HEK293 (cell line): ENCODE measurements at regions not wholly inside any gene's neighbourhood (a gene's known extent, or its start where the extent isn't known, plus 50 kb on each side); places are given as distances from the start of the nearest gene placed in this dataset.

Experiments
- CTCF ChIA-PET: fragments of 350-600 bp; formaldehyde crosslinking; extraction: SDS; loops from one replicate; lab custom pipeline; 2021; ENCODE audit warnings: antibody characterized with exemption; lab: Yijun Ruan, JAX
- POLR2A ChIA-PET: fragments of 300-600 bp; formaldehyde crosslinking; extraction: SDS; loops from one replicate; lab custom pipeline; 2020; ENCODE audit warnings: antibody characterized with exemption, inconsistent platforms; lab: Yijun Ruan, JAX
- H3K27ac ChIP-seq: fragments of 200-500 bp; sonication (Bioruptor generic); 2 replicates; pipeline ENCODE4 v1.5.1; 2014; ENCODE audit warnings: low read depth, low read length, control low read depth, inconsistent platforms; ENCODE audit errors: extremely low read depth
- H3K36me3 ChIP-seq, 2 experiments: fragments of 200-500 bp in 1 of 2; sonication (Bioruptor generic) in 1 of 2; 1 replicate in 1 of 2; 2 replicates in 1 of 2; pipeline ENCODE4 v1.5.1; 2014 to 2017; ENCODE audit warnings: inconsistent platforms in 2 of 2, low read length in 2 of 2; ENCODE audit not compliant: control insufficient read depth in 2 of 2, insufficient read depth in 1 of 2
- H3K4me1 ChIP-seq: fragments of 200-500 bp; sonication (Bioruptor generic); 2 replicates; pipeline ENCODE4 v1.5.1; 2014; ENCODE audit warnings: mild to moderate bottlenecking, low read length, inconsistent platforms; ENCODE audit not compliant: control insufficient read depth, insufficient read depth
- H3K4me3 ChIP-seq: 2 replicates; pipeline ENCODE4 v1.5.1; 2011; ENCODE audit warnings: low read depth, mild to moderate bottlenecking, control low read depth, low read length, moderate library complexity
- H3K9me3 ChIP-seq: fragments of 200-500 bp; sonication (Bioruptor generic); 2 replicates; pipeline ENCODE4 v1.5.1; 2014; ENCODE audit warnings: low read depth, low read length, inconsistent platforms; ENCODE audit not compliant: control insufficient read depth, insufficient read depth
- BCL11A ChIP-seq: fragments of 450-650 bp; formaldehyde crosslinking; IDR thresholded peaks from 2 replicates; pipeline ENCODE4 v1.5.1; 2016; ENCODE audit warnings: low read depth, missing biosample characterization, missing genetic modification characterization
- HOXC10 ChIP-seq: sonication (generic); formaldehyde crosslinking; IDR thresholded peaks from 2 replicates; pipeline ENCODE4 v1.8.1; 2023; ENCODE audit warnings: mild to moderate bottlenecking, missing genetic modification reagents
- KLF1 ChIP-seq: fragments of 450-650 bp; formaldehyde crosslinking; IDR thresholded peaks from 2 replicates; pipeline ENCODE4 v1.5.1; 2016; ENCODE audit warnings: missing biosample characterization, missing genetic modification characterization
- OSR2 ChIP-seq: fragments of 450-650 bp; formaldehyde crosslinking; IDR thresholded peaks from 2 replicates; pipeline ENCODE4 v1.5.1; 2016; ENCODE audit warnings: missing biosample characterization, missing genetic modification characterization
- TRIM28 ChIP-seq: IDR thresholded peaks from 2 replicates; pipeline ENCODE4 v1.6.1; 2011; ENCODE audit warnings: low read length, control low read depth, borderline replicate concordance
- TSHZ1 ChIP-seq: fragments of 450-650 bp; formaldehyde crosslinking; IDR thresholded peaks from 2 replicates; pipeline ENCODE4 v1.5.1; 2016; ENCODE audit warnings: missing biosample characterization, missing genetic modification characterization, borderline replicate concordance
- ZBTB48 ChIP-seq: fragments of 450-650 bp; formaldehyde crosslinking; IDR thresholded peaks from 2 replicates; pipeline ENCODE4 v1.5.1; 2016; ENCODE audit warnings: missing biosample characterization, missing genetic modification characterization
- ZBTB7A ChIP-seq: fragments of 450-650 bp; formaldehyde crosslinking; IDR thresholded peaks from 2 replicates; pipeline ENCODE4 v1.5.1; 2016; ENCODE audit warnings: low read depth, missing biosample characterization, missing genetic modification characterization
- ZNF112 ChIP-seq: fragments of 450-650 bp; formaldehyde crosslinking; IDR thresholded peaks from 2 replicates; pipeline ENCODE4 v1.5.0; 2017; ENCODE audit warnings: missing biosample characterization, missing genetic modification characterization
- ZNF133 ChIP-seq: fragments of 450-650 bp; formaldehyde crosslinking; IDR thresholded peaks from 2 replicates; pipeline ENCODE4 v1.5.1; 2016; ENCODE audit warnings: missing biosample characterization, missing genetic modification characterization
- ZNF2 ChIP-seq: fragments of 450-650 bp; formaldehyde crosslinking; IDR thresholded peaks from 2 replicates; pipeline ENCODE4 v1.5.1; 2016; ENCODE audit warnings: missing biosample characterization, missing genetic modification characterization
- ZNF335 ChIP-seq: fragments of 450-650 bp; formaldehyde crosslinking; conservative IDR thresholded peaks from 2 replicates; pipeline ENCODE4 v1.5.1; 2016; ENCODE audit warnings: missing biosample characterization, missing genetic modification characterization
- ZNF366 ChIP-seq: fragments of 450-650 bp; formaldehyde crosslinking; conservative IDR thresholded peaks from 2 replicates; pipeline ENCODE4 v1.5.1; 2016; ENCODE audit warnings: missing biosample characterization, missing genetic modification characterization
- ZNF391 ChIP-seq: fragments of 450-650 bp; formaldehyde crosslinking; IDR thresholded peaks from 2 replicates; pipeline ENCODE4 v1.5.1; 2016; ENCODE audit warnings: low read depth, missing biosample characterization, missing genetic modification characterization, borderline replicate concordance
- ZNF394 ChIP-seq: fragments of 450-650 bp; formaldehyde crosslinking; IDR thresholded peaks from 2 replicates; pipeline ENCODE4 v1.5.1; 2016; ENCODE audit warnings: missing biosample characterization, missing genetic modification characterization, mild to moderate bottlenecking, moderate library complexity, borderline replicate concordance
- ZNF549 ChIP-seq: fragments of 450-650 bp; IDR thresholded peaks from 2 replicates; pipeline ENCODE4 v1.5.1; 2018; ENCODE audit warnings: missing biosample characterization, missing genetic modification characterization, mild to moderate bottlenecking, inconsistent platforms, moderate library complexity
- ZNF610 ChIP-seq: fragments of 450-650 bp; formaldehyde crosslinking; IDR thresholded peaks from 2 replicates; pipeline ENCODE4 v1.5.1; 2016; ENCODE audit warnings: missing biosample characterization, missing genetic modification characterization, borderline replicate concordance
- ZNF626 ChIP-seq: fragments of 450-650 bp; sonication (Bioruptor Pico); formaldehyde crosslinking; IDR thresholded peaks from 2 replicates; pipeline ENCODE4 v1.5.1; 2018; ENCODE audit warnings: missing biosample characterization, missing genetic modification characterization, inconsistent platforms
- ZNF785 ChIP-seq: fragments of 450-650 bp; formaldehyde crosslinking; IDR thresholded peaks from 2 replicates; pipeline ENCODE4 v1.5.1; 2016; ENCODE audit warnings: missing biosample characterization, missing genetic modification characterization
- ZNF791 ChIP-seq: fragments of 450-650 bp; formaldehyde crosslinking; IDR thresholded peaks from 2 replicates; pipeline ENCODE4 v1.5.1; 2016; ENCODE audit warnings: missing biosample characterization, missing genetic modification characterization
- TF ChIP-seq, protein P1 (sequence below): fragments of 450-650 bp; formaldehyde crosslinking; IDR thresholded peaks from 2 replicates; pipeline ENCODE4 v1.5.1; 2016; ENCODE audit warnings: missing biosample characterization, missing genetic modification characterization
- TF ChIP-seq, protein P2 (sequence below): fragments of 450-650 bp; formaldehyde crosslinking; IDR thresholded peaks from 2 replicates; pipeline ENCODE4 v1.5.1; 2017; ENCODE audit warnings: missing biosample characterization, missing genetic modification characterization
- TF ChIP-seq, protein P3 (sequence below): fragments of 450-650 bp; formaldehyde crosslinking; IDR thresholded peaks from 2 replicates; pipeline ENCODE4 v1.5.1; 2016; ENCODE audit warnings: missing biosample characterization, missing genetic modification characterization, low read depth
- TF ChIP-seq, protein P4 (sequence below): fragments of 450-650 bp; formaldehyde crosslinking; optimal IDR thresholded peaks from 2 replicates; pipeline ENCODE3; 2016; ENCODE audit warnings: missing biosample characterization, mild to moderate bottlenecking, missing genetic modification characterization

- Histone ChIP-seq H3K4me1 (peaks cover 4% of the 10 kb centered on the region), H3K36me3 (no peaks in the 10 kb centered on the region), H3K27ac (no peak overlapping the region), H3K9me3 (no peaks in the 10 kb centered on the region), H3K4me3 (no peak overlapping the region)
- ChIA-PET CTCF (no interaction called here), POLR2A (no interaction called here)
- TF ChIP-seq, protein P1, sequence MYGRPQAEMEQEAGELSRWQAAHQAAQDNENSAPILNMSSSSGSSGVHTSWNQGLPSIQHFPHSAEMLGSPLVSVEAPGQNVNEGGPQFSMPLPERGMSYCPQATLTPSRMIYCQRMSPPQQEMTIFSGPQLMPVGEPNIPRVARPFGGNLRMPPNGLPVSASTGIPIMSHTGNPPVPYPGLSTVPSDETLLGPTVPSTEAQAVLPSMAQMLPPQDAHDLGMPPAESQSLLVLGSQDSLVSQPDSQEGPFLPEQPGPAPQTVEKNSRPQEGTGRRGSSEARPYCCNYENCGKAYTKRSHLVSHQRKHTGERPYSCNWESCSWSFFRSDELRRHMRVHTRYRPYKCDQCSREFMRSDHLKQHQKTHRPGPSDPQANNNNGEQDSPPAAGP (tag by site-specific recombination) = no peak
- TF ChIP-seq TRIM28 = no peak
- TF ChIP-seq, protein P2, sequence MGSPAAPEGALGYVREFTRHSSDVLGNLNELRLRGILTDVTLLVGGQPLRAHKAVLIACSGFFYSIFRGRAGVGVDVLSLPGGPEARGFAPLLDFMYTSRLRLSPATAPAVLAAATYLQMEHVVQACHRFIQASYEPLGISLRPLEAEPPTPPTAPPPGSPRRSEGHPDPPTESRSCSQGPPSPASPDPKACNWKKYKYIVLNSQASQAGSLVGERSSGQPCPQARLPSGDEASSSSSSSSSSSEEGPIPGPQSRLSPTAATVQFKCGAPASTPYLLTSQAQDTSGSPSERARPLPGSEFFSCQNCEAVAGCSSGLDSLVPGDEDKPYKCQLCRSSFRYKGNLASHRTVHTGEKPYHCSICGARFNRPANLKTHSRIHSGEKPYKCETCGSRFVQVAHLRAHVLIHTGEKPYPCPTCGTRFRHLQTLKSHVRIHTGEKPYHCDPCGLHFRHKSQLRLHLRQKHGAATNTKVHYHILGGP (tag by site-specific recombination) = no peak
- no peak for TF ChIP-seq ZNF133
- no peak for TF ChIP-seq OSR2 (tag by site-specific recombination)
- no peak for TF ChIP-seq ZNF549 (tag by site-specific recombination)
Observed at GRCh38 chr1:55589671-55590297, 374.6 kb upstream of the USP24 start.

DNA sequence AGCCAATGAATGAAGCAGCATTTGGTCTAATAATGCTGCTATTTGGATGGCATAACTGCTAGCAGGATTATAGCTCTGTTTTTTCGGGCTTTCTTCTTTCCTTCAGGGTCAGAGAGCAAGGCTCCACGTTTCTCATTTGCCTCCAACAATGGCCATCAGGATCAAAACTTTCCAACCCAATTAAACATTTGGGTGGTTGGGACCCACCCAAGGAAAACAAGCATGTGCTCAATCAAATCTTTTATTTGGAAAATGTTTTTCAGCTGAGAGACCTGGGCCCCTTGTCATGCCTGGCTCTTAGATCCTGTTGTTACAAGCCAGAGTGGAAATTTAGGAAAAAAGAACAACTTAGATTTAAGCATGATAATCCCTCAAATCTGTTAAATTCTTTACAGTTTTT, 373.1 kb upstream of the USP24 start:
- no peak for TF ChIP-seq ZBTB7A
- TF ChIP-seq, protein P3, sequence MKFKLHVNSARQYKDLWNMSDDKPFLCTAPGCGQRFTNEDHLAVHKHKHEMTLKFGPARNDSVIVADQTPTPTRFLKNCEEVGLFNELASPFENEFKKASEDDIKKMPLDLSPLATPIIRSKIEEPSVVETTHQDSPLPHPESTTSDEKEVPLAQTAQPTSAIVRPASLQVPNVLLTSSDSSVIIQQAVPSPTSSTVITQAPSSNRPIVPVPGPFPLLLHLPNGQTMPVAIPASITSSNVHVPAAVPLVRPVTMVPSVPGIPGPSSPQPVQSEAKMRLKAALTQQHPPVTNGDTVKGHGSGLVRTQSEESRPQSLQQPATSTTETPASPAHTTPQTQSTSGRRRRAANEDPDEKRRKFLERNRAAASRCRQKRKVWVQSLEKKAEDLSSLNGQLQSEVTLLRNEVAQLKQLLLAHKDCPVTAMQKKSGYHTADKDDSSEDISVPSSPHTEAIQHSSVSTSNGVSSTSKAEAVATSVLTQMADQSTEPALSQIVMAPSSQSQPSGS (tag by site-specific recombination) = no peak
- no peak for TF ChIP-seq ZNF112 (tag by site-specific recombination)
- no peak for TF ChIP-seq ZNF391 (tag by site-specific recombination)
- no peak for TF ChIP-seq ZBTB48 (tag by site-specific recombination)
- TF ChIP-seq ZNF366 (tag by site-specific recombination) = no peak
- no peak for TF ChIP-seq TSHZ1 (tag by site-specific recombination)
- TF ChIP-seq HOXC10 (CRISPR knock-in tag) = no peak
- CTCF ChIA-PET = no interaction called here
- POLR2A ChIA-PET = no interaction called here

GRCh38 chr1:55586771-55587170, 371.6 kb upstream of the USP24 start:
- POLR2A ChIA-PET = no interaction called here
- H3K36me3 ChIP-seq = no peaks in the 10 kb centered on the region
- CTCF ChIA-PET = no interaction called here
- TF ChIP-seq ZNF2 (no peak), HOXC10 (CRISPR knock-in tag) (no peak), ZNF791 (tag by site-specific recombination) (no peak), BCL11A (tag by site-specific recombination) (no peak), ZNF785 (tag by site-specific recombination) (no peak), ZNF335 (tag by site-specific recombination) (no peak), KLF1 (tag by site-specific recombination) (no peak), ZNF610 (tag by site-specific recombination) (no peak), ZNF626 (tag by site-specific recombination) (no peak), ZNF394 (no peak)
- TF ChIP-seq, protein P4, sequence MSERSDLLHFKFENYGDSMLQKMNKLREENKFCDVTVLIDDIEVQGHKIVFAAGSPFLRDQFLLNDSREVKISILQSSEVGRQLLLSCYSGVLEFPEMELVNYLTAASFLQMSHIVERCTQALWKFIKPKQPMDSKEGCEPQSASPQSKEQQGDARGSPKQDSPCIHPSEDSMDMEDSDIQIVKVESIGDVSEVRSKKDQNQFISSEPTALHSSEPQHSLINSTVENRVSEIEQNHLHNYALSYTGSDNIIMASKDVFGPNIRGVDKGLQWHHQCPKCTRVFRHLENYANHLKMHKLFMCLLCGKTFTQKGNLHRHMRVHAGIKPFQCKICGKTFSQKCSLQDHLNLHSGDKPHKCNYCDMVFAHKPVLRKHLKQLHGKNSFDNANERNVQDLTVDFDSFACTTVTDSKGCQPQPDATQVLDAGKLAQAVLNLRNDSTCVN (tag by site-specific recombination) = no peak

More for the DNA sequence above, 373.1 kb upstream of the USP24 start:
- no peak overlapping the region for H3K27ac ChIP-seq
- no peak overlapping the region for H3K4me3 ChIP-seq
- peaks cover 7% of the 10 kb centered on the region for H3K4me1 ChIP-seq
- H3K36me3 ChIP-seq = no peaks in the 10 kb centered on the region
- H3K9me3 ChIP-seq = no peaks in the 10 kb centered on the region

More at GRCh38 chr1:55586771-55587170, 371.6 kb upstream of the USP24 start:
- Histone ChIP-seq H3K4me1 (peaks cover 7% of the 10 kb centered on the region), H3K27ac (no peak overlapping the region), H3K9me3 (no peaks in the 10 kb centered on the region), H3K4me3 (no peak overlapping the region)
